Astrocyte (in vitro differentiated cells and primary cell): ENCODE measurements at regions not wholly inside any gene's neighbourhood (a gene's known extent, or its start where the extent isn't known, plus 50 kb on each side); places are given as distances from the start of the nearest gene placed in this dataset.

Source experiments
- DNase-seq: peaks from one replicate; pipeline ENCODE4 v3.0.0-alpha.2; 2010; ENCODE audit warnings: low read depth
- FAIRE-seq: peaks from 2 replicates; lab custom pipeline; 2011; peaks lifted over from hg19 to GRCh38; lab: Jason Lieb, UNC
- H2AFZ ChIP-seq: 2 replicates; pipeline ENCODE4 v1.6.0; 2012; ENCODE audit warnings: low read depth, low read length, inconsistent platforms
- H3K27ac ChIP-seq: 2 replicates; pipeline ENCODE4 v1.5.1; 2011; ENCODE audit warnings: low read depth, low read length, inconsistent platforms
- H3K27me3 ChIP-seq: 2 replicates; pipeline ENCODE4 v1.6.0; 2011; ENCODE audit warnings: low read length, inconsistent platforms; ENCODE audit not compliant: insufficient read depth
- H3K36me3 ChIP-seq: 2 replicates; pipeline ENCODE4 v1.5.1; 2011; ENCODE audit warnings: low read length, inconsistent platforms; ENCODE audit not compliant: insufficient read depth
- H3K4me1 ChIP-seq: 2 replicates; pipeline ENCODE4 v1.5.1; 2011; ENCODE audit warnings: low read length, inconsistent platforms; ENCODE audit not compliant: insufficient read depth
- H3K4me2 ChIP-seq: 2 replicates; pipeline ENCODE4 v1.6.0; 2012; ENCODE audit warnings: low read length, inconsistent platforms
- H3K4me3 ChIP-seq: 2 replicates; pipeline ENCODE4 v1.5.1; 2011; ENCODE audit warnings: low read depth, mild to moderate bottlenecking, low read length, inconsistent platforms; ENCODE audit not compliant: insufficient read depth
- H3K79me2 ChIP-seq: 2 replicates; pipeline ENCODE4 v1.6.0; 2012; ENCODE audit warnings: mild to moderate bottlenecking, low read length, inconsistent platforms; ENCODE audit not compliant: insufficient read depth
- H3K9ac ChIP-seq: 2 replicates; pipeline ENCODE4 v1.6.0; 2012; ENCODE audit warnings: mild to moderate bottlenecking, low read length, inconsistent platforms
- H3K9me3 ChIP-seq: 2 replicates; pipeline ENCODE4 v1.5.1; 2012; ENCODE audit warnings: low read depth, mild to moderate bottlenecking, low read length, inconsistent platforms; ENCODE audit not compliant: insufficient read depth
- H4K20me1 ChIP-seq: 2 replicates; pipeline ENCODE4 v1.6.0; 2012; ENCODE audit warnings: low read length, inconsistent platforms; ENCODE audit not compliant: insufficient read depth
- H3K27ac Mint-ChIP-seq: one replicate; pipeline ENCODE4 v1.8.0; 2021; ENCODE audit warnings: mild to moderate bottlenecking, mixed read lengths; ENCODE audit not compliant: unreplicated experiment
- H3K27me3 Mint-ChIP-seq: one replicate; pipeline ENCODE4 v1.8.0; 2021; ENCODE audit warnings: low read depth, mixed read lengths; ENCODE audit not compliant: unreplicated experiment
- H3K36me3 Mint-ChIP-seq: one replicate; pipeline ENCODE4 v1.8.0; 2021; ENCODE audit warnings: low read depth, mixed read lengths; ENCODE audit not compliant: unreplicated experiment
- H3K4me1 Mint-ChIP-seq: one replicate; pipeline ENCODE4 v1.8.0; 2021; ENCODE audit warnings: low read depth, mixed read lengths; ENCODE audit not compliant: unreplicated experiment
- H3K4me3 Mint-ChIP-seq: one replicate; pipeline ENCODE4 v1.8.0; 2021; ENCODE audit warnings: mild to moderate bottlenecking, moderate library complexity, mixed read lengths; ENCODE audit not compliant: unreplicated experiment
- H3K9me3 Mint-ChIP-seq: one replicate; pipeline ENCODE4 v1.8.0; 2021; ENCODE audit warnings: mild to moderate bottlenecking, mixed read lengths; ENCODE audit not compliant: unreplicated experiment
- EZH2 ChIP-seq: IDR thresholded peaks from 2 replicates; pipeline ENCODE4 v1.6.1; 2012; ENCODE audit warnings: mild to moderate bottlenecking, low read length, inconsistent platforms; ENCODE audit not compliant: insufficient read depth
- TF ChIP-seq, protein P1 (sequence below): IDR thresholded peaks from 2 replicates; pipeline ENCODE4 v1.5.1; 2011; ENCODE audit warnings: low read depth, mild to moderate bottlenecking, inconsistent platforms, low read length, moderate library complexity; ENCODE audit not compliant: insufficient read depth

DNA sequence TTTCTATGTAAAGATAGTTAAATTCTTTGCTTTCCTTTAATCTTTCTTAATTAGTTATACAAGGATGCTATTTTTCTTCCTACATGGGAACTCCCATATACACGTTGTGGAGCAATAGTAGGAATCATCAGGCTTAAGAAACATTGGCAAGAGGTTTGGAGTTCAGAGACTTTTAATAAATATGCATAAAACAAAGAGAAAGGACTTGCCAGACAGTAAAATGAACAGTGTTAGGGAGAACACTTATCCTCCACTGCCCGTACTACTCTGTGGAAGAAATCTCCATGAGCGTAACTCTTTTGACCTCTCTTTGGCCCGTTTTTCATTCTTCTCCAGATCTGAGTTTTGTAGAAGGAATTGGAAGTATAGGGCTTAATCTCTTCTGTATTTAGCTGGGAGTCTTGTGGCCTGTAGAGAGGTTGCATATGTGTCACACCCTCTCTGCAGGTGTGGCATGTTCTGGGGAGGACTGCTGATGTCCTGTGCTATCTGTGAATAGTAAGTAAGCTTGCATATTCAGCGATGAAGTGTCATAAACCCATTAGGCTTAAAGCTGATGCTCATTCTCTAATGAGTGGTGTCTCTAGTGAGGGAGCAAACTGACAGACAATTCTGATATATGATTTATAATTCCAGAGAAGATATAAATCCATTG is 455.4 kb upstream of the FAR2 start:
- Mint-ChIP-seq H3K27me3 (no peaks in the 10 kb centered on the region), H3K36me3 (no peaks in the 10 kb centered on the region), H3K27ac (no peak overlapping the region), H3K9me3 (peaks cover 2% of the 10 kb centered on the region), H3K4me1 (peaks cover 3% of the 10 kb centered on the region), H3K4me3 (no peak overlapping the region)
- H3K27ac ChIP-seq = no peak overlapping the region
- H3K36me3 ChIP-seq = no peaks in the 10 kb centered on the region
- H3K9me3 ChIP-seq = no peaks in the 10 kb centered on the region
- H3K4me3 ChIP-seq = no peak overlapping the region
- no peak for FAIRE-seq
- no peaks in the 10 kb centered on the region for H3K79me2 ChIP-seq
- TF ChIP-seq, protein P1, sequence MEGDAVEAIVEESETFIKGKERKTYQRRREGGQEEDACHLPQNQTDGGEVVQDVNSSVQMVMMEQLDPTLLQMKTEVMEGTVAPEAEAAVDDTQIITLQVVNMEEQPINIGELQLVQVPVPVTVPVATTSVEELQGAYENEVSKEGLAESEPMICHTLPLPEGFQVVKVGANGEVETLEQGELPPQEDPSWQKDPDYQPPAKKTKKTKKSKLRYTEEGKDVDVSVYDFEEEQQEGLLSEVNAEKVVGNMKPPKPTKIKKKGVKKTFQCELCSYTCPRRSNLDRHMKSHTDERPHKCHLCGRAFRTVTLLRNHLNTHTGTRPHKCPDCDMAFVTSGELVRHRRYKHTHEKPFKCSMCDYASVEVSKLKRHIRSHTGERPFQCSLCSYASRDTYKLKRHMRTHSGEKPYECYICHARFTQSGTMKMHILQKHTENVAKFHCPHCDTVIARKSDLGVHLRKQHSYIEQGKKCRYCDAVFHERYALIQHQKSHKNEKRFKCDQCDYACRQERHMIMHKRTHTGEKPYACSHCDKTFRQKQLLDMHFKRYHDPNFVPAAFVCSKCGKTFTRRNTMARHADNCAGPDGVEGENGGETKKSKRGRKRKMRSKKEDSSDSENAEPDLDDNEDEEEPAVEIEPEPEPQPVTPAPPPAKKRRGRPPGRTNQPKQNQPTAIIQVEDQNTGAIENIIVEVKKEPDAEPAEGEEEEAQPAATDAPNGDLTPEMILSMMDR = no peak
- no peak for TF ChIP-seq EZH2
- H4K20me1 ChIP-seq = no peaks in the 10 kb centered on the region
- H3K4me2 ChIP-seq = no peak overlapping the region
- H2AFZ ChIP-seq = no peak overlapping the region
- no peak for DNase-seq
- H3K4me1 ChIP-seq = no peaks in the 10 kb centered on the region
- H3K27me3 ChIP-seq = no peaks in the 10 kb centered on the region
- no peak overlapping the region for H3K9ac ChIP-seq

- Mint-ChIP-seq H3K36me3 (no peaks in the 10 kb centered on the region), H3K27ac (no peak overlapping the region)
Observed at GRCh38 chr12:28698553-28698952, 450.5 kb upstream of the FAR2 start.

GRCh38 chr12:28699029-28699428 is 450.0 kb upstream of the FAR2 start:
- Histone ChIP-seq H2AFZ (no peak overlapping the region), H3K27me3 (no peaks in the 10 kb centered on the region), H3K36me3 (no peaks in the 10 kb centered on the region), H3K9ac (no peak overlapping the region), H4K20me1 (no peaks in the 10 kb centered on the region), H3K79me2 (no peaks in the 10 kb centered on the region), H3K4me3 (no peak overlapping the region), H3K27ac (no peak overlapping the region), H3K9me3 (no peaks in the 10 kb centered on the region), H3K4me1 (no peaks in the 10 kb centered on the region), H3K4me2 (no peak overlapping the region)
- no peak for FAIRE-seq
- Mint-ChIP-seq H3K27me3 (no peaks in the 10 kb centered on the region), H3K4me3 (no peak overlapping the region), H3K4me1 (no peaks in the 10 kb centered on the region), H3K27ac (no peak overlapping the region), H3K9me3 (peaks cover 2% of the 10 kb centered on the region), H3K36me3 (no peaks in the 10 kb centered on the region)
- no peak for DNase-seq
- TF ChIP-seq EZH2 = no peak
- TF ChIP-seq, protein P1 = no peak

More at GRCh38 chr12:28698553-28698952, 450.5 kb upstream of the FAR2 start:
- H3K4me2 ChIP-seq = no peak overlapping the region
- no peaks in the 10 kb centered on the region for H4K20me1 ChIP-seq
- Mint-ChIP-seq H3K4me3 (no peak overlapping the region), H3K27me3 (no peaks in the 10 kb centered on the region), H3K9me3 (no peaks in the 10 kb centered on the region), H3K4me1 (no peaks in the 10 kb centered on the region)
- no peak overlapping the region for H3K27ac ChIP-seq
- no peaks in the 10 kb centered on the region for H3K36me3 ChIP-seq
- DNase-seq (no peak), FAIRE-seq (no peak)
- no peak overlapping the region for H3K9ac ChIP-seq
- H3K27me3 ChIP-seq = no peaks in the 10 kb centered on the region
- H3K9me3 ChIP-seq = no peaks in the 10 kb centered on the region
- H3K4me3 ChIP-seq = no peak overlapping the region
- TF ChIP-seq, protein P1 = no peak
- no peak for TF ChIP-seq EZH2
- no peak overlapping the region for H2AFZ ChIP-seq
- H3K79me2 ChIP-seq = no peaks in the 10 kb centered on the region
- H3K4me1 ChIP-seq = no peaks in the 10 kb centered on the region
